Epithelial cell of proximal tubule (primary cell): ENCODE measurements at regions not wholly inside any gene's neighbourhood (a gene's known extent, or its start where the extent isn't known, plus 50 kb on each side); places are given as distances from the start of the nearest gene placed in this dataset.
A peak's percentile ranks its signal among the peaks of the same experiment; 100 is the strongest.

Source experiments
- DNase-seq: peaks from one replicate; pipeline ENCODE4 v3.0.0-alpha.2; 2011; ENCODE audit warnings: low read depth
- H3K4me3 ChIP-seq: 2 replicates; pipeline ENCODE4 v1.5.1; 2011; ENCODE audit warnings: low read depth, mild to moderate bottlenecking, low read length
- TF ChIP-seq, protein P1 (sequence below): conservative IDR thresholded peaks from 2 replicates; pipeline ENCODE4 v1.5.1; 2012; ENCODE audit warnings: low read depth, mild to moderate bottlenecking, low read length

DNA sequence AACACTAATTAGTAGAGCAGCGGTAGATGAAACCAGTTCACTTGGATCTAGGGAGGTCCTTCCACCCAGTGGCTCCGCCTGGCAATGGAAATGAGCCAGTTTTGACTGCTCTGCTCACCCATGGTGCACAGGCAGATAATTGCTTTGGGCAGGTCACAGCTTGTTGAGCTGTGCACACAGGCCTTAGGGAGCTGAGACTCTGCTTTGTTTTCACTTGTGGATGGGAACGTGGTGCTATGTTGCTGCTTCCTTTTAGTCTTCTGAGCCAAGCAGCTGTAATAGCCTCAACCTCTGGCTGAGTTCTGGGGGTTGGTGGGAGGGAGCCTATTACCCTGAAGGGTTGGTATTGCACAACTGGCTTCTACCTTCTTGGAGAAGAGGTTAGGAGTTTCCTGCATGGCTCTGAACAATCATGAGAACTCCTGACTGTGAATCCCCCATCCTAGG is 262.3 kb upstream of the MTNR1B start:
- DNase-seq: peak; percentile 1
- H3K4me3 ChIP-seq: no peak overlapping the region
- TF ChIP-seq, protein P1, sequence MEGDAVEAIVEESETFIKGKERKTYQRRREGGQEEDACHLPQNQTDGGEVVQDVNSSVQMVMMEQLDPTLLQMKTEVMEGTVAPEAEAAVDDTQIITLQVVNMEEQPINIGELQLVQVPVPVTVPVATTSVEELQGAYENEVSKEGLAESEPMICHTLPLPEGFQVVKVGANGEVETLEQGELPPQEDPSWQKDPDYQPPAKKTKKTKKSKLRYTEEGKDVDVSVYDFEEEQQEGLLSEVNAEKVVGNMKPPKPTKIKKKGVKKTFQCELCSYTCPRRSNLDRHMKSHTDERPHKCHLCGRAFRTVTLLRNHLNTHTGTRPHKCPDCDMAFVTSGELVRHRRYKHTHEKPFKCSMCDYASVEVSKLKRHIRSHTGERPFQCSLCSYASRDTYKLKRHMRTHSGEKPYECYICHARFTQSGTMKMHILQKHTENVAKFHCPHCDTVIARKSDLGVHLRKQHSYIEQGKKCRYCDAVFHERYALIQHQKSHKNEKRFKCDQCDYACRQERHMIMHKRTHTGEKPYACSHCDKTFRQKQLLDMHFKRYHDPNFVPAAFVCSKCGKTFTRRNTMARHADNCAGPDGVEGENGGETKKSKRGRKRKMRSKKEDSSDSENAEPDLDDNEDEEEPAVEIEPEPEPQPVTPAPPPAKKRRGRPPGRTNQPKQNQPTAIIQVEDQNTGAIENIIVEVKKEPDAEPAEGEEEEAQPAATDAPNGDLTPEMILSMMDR: no peak

DNA sequence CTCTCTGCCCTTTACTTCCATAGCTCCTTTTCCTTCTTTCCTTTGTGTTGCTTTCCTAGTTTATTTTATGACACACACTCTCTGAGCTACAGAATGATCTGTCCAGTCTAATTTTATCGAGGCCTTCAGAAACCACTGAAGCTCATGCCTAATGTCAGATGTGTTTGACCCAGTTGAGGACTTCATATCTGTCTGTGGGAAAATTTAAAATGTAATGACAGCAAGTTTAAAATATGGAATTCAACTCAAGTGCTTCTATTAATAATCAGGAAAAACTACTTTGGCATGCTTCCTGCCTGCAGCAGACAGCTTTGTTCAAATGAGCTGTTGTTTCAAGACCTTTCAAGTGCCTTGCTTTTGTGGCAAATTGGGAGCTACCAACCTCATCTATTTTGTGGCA is 261.8 kb upstream of the MTNR1B start:
- no peak for DNase-seq
- TF ChIP-seq, protein P1: no peak
- no peak overlapping the region for H3K4me3 ChIP-seq

DNA sequence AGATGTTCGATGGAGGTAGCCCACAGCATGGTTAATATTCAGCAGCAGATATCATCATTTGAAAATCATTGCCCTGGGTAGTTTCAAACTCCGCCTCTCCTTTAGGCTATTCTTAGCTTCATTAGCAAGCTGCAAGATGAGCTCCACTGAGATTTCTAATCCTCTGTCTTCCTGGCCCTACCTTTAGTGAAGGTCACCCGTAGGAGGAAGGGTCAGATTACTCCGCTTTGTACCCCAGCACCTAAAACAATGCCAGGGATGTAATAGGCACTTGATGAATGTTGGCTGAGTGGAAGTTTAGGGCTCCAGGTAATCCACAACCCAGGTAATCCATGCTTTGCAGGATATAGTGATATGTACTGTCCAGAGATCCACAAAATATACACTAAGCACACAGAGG is 260.1 kb upstream of the MTNR1B start:
- DNase-seq: no peak
- no peak overlapping the region for H3K4me3 ChIP-seq
- TF ChIP-seq, protein P1: no peak

DNA sequence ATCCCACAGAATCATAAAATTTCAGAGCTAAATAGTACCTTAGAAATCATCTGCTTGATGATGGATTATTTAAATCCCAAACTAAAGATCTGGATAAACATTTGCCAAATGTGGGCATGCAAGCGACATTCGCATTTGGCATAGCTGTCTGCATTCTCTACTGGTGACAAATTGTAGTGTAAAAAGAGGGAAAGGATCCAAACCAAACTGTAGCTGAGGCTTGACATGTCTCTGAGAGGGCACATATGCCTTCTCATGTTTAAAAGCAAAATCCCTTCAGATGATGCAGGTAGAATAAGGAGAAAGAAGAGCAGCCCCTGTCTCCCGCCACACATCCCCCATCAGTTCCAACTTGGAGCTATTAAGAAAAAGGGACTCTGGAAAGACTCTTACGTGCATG is 257.5 kb upstream of the MTNR1B start:
- TF ChIP-seq, protein P1: no peak
- no peak overlapping the region for H3K4me3 ChIP-seq
- no peak for DNase-seq

DNA sequence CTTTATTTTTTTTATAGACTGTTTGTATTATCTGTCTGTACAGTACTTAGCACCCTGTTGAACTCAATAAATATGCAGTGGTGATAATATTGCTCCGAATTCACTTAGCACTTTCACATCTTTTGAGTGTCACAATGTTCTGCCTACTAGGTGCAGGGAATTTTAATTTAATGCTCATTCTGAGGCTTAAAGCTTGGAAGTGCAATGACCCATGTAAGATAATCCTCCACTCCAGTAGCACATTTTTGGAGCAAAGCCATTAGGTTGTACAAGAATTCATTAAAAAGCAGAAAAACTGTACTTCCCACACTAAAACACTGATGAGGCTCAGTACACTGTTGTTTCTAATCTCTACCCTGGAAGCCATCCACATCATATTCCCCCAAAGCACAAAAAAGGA is 255.3 kb upstream of the MTNR1B start:
- TF ChIP-seq, protein P1: no peak
- no peak overlapping the region for H3K4me3 ChIP-seq
- DNase-seq: no peak

DNA sequence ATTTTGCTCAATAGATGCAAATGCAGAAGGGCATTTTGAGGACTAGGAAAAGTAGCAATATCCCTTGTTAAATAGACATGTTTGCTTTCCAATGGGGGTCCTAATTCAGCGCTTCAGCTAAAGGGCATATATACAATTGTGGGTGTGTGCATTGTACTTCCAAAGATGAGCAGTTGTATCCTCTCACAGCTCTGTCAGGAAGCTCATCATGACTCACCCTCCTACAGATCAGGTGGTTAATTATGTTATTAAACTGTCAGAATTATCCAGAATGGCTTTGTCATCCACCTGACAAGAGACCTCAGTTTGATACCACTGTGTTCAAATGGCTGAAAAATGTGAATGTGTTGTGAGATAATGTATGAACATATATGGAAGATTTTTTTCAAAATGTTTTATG is 252.2 kb upstream of the MTNR1B start:
- DNase-seq: no peak
- H3K4me3 ChIP-seq: no peak overlapping the region
- TF ChIP-seq, protein P1: no peak

DNA sequence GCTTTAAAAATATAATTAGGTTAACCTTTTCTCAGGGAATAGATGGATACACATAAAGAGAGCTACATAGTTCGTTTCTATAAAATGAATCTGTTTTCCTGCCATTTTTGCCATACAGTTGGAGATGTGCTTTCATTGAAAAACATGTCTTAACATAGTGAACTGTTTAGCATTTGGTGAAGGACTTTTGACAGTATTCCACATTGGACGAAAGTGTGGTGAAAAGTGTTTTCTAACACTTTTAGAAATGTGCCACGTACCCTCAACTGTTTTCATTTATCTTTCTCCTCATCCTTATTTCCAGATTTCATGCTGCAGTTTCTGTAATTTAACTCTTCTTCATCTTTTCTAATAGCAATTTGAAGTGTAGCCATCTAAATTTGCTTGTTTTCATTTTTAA is 249.1 kb upstream of the MTNR1B start:
- DNase-seq: no peak
- TF ChIP-seq, protein P1: no peak

More for the DNA sequence above, 249.1 kb upstream of the MTNR1B start:
- no peak overlapping the region for H3K4me3 ChIP-seq
